ENCODE measurements at regions not wholly inside any gene's neighbourhood (a gene's known extent, or its start where the extent isn't known, plus 50 kb on each side); places are given as distances from the start of the nearest gene placed in this dataset.

GRCh38 chr2:163123526-163123925, 285.0 kb upstream of the KCNH7 start:
- TF ChIP-seq CTCF (IDR thresholded peaks at IDR 0.05) (no peak), POLR2A (IDR thresholded peaks at IDR 0.05) (no peak), POLR2AphosphoS5 (IDR thresholded peaks at IDR 0.05) (no peak)
